ENCODE measurements at regions not wholly inside any gene's neighbourhood (a gene's known extent, or its start where the extent isn't known, plus 50 kb on each side); places are given as distances from the start of the nearest gene placed in this dataset.

DNA sequence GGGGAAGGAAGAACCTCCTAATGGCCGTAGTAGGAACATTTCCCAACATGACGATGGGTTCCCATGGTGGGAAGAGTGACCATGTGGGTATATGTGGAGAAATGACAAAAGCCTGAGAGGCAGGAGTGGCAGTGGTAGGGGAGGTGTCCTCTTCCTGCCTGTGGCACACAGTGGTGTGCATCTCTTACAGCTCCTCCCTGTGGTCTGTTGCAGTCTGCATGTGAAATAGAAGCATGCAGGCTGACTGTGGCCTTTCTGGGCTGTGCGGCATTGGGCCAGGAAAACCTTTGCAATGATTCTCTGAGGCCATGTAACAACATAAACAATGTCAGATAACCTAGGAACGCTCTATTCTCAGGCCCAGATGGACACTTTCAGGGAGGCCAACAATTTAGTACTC lies 84.0 kb downstream of the LACC1 start:
- TF ChIP-seq, protein P1, sequence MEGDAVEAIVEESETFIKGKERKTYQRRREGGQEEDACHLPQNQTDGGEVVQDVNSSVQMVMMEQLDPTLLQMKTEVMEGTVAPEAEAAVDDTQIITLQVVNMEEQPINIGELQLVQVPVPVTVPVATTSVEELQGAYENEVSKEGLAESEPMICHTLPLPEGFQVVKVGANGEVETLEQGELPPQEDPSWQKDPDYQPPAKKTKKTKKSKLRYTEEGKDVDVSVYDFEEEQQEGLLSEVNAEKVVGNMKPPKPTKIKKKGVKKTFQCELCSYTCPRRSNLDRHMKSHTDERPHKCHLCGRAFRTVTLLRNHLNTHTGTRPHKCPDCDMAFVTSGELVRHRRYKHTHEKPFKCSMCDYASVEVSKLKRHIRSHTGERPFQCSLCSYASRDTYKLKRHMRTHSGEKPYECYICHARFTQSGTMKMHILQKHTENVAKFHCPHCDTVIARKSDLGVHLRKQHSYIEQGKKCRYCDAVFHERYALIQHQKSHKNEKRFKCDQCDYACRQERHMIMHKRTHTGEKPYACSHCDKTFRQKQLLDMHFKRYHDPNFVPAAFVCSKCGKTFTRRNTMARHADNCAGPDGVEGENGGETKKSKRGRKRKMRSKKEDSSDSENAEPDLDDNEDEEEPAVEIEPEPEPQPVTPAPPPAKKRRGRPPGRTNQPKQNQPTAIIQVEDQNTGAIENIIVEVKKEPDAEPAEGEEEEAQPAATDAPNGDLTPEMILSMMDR (conservative IDR thresholded peaks at IDR 0.05 in 1 of 2, IDR thresholded peaks at IDR 0.05 in 1 of 2; ENCODE audit: extremely low read depth in 1 of 2, insufficient read depth in 1 of 2, low read depth in 1 of 2, low read length in 2 of 2) = peak; percentile 7 to 38
- no peak for TF ChIP-seq EZH2 (IDR thresholded peaks at IDR 0.05; ENCODE audit: borderline replicate concordance, low read length)

Data from mammary epithelial cell (primary cell).